SK-N-MC (cell line): ENCODE measurements at regions not wholly inside any gene's neighbourhood (a gene's known extent, or its start where the extent isn't known, plus 50 kb on each side); places are given as distances from the start of the nearest gene placed in this dataset.
"Not testable (repeated sequence)": the region's sequence is repeated elsewhere in the genome, so short reads cannot be mapped to it uniquely, and the experiment has no call there.

Source experiments
- DNase-seq: peaks from one replicate; pipeline ENCODE4 v3.0.0-alpha.2; 2011; ENCODE audit warnings: low read depth, low spot score
- H3K27ac ChIP-seq: fragments of 200-600 bp; sonication (generic); 2 replicates; pipeline ENCODE4 v1.5.1; 2016; ENCODE audit warnings: mixed run types
- H3K36me3 ChIP-seq: fragments of 200-600 bp; sonication (generic); 2 replicates; pipeline ENCODE4 v1.6.1; 2017; ENCODE audit warnings: antibody characterized with exemption, low read length, mixed read lengths; ENCODE audit not compliant: insufficient read depth
- H3K4me3 ChIP-seq: fragments of 200-600 bp; sonication (generic); 2 replicates; pipeline ENCODE4 v1.5.1; 2016
- H3K9ac ChIP-seq: fragments of 200-600 bp; sonication (generic); 2 replicates; pipeline ENCODE4 v1.8.0; 2017; ENCODE audit warnings: mixed run types, mixed read lengths; ENCODE audit not compliant: insufficient read length
- H3K9me3 ChIP-seq: fragments of 200-600 bp; sonication (generic); 2 replicates; pipeline ENCODE4 v1.6.1; 2017; ENCODE audit warnings: low read depth, mild to moderate bottlenecking, antibody characterized with exemption, low read length, moderate library complexity, mixed read lengths
- EZH2 ChIP-seq: fragments of 200-600 bp; sonication (generic); IDR thresholded peaks from one replicate; pipeline ENCODE4 v1.6.1; 2017; ENCODE audit warnings: antibody characterized with exemption
- FOXP2 ChIP-seq: optimal IDR thresholded peaks from 2 replicates; pipeline ENCODE3; 2011; ENCODE audit warnings: mild to moderate bottlenecking, moderate library complexity; ENCODE audit not compliant: insufficient read depth; ENCODE audit errors: extremely low read length, control extremely low read depth
- POLR2AphosphoS5 ChIP-seq: IDR thresholded peaks from 2 replicates; pipeline ENCODE4 v1.6.1; 2012; ENCODE audit warnings: mild to moderate bottlenecking, low read depth, low read length, borderline replicate concordance

DNA sequence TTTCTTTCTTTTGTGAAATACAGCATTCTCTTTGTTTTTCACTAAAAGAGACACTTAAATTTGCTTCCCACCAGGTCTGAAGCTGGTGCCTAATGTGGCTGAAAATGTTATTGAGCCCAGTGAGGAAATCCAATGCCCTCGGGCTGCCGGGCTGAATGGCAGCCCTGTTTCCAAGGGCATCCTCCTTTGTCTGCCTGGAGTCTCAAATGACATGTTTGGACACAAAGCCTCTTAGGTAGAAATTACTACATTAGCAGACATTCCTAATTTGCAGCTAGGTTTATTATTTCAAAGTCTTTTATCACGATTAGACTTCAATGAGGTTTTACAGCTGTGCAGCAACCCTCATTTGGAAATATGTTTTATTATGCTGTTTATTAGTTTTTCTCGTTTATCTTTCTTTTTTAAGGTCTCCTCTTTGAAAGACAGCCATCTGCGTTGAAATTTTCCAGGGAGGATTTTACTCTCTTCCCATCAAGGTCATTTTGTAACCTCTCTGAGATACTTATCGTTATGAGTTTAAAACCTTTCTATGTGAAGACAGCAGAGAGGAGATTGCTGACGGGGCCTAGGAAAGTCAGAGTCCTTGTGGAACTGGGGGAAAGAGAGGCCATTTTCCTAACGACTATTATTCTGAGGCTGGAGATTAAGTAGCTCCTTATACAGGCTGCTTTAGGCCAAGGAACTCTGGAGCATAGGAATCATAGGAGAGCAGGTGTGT, 59.0 kb upstream of the ZNF532 start:
- Histone ChIP-seq H3K27ac (peak overlapping the region; percentile 54; the same call in 1 of the 2 replicates), H3K36me3 (no peaks in the 10 kb centered on the region), H3K4me3 (no peak overlapping the region), H3K9me3 (no peaks in the 10 kb centered on the region), H3K9ac (no peak overlapping the region)
- TF ChIP-seq EZH2 (no peak), FOXP2 (no peak), POLR2AphosphoS5 (no peak)
- DNase-seq: no peak

DNA sequence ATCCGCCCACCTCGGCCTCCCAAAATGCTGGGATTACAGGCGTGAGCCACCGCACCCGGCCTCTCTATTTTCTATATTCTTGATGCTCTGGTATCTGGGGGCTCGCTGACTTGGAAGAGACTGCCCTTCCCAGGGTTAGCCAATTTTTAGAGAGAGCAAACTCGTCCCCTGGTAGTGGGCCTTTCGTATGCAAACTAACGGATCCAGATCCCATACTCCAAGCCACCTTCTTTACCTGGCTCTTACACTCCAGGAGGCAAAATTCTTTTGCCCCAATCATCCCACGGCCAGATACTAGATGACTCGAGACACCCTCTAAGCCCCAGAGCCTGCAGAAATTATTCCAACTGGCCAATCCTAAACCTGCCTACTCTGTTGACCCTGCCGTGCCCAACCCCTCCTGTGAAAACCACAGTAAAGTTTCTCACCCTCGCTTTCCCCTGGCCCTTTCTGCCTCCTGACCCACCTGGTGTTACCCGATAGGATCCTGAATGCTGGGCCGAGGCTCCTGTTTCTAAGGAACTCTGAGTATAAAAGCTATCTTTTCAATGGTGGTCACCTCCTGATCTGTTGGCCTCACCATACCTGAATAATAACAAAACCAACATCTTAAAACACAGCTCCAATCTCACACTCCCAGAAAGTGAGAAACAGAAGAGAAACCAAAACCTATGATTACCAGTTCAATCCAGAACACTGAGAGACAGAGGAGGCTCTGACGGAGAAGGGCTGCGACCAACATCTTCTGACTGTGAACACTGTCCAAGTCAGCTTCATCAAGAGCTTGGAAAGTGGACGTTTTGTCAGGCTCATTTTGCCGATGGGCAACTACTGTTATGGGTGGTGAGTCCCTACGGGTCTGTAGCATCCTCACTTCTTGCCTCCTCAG, 57.6 kb upstream of the ZNF532 start:
- no peak overlapping the region for H3K4me3 ChIP-seq
- TF ChIP-seq EZH2 (no peak), POLR2AphosphoS5 (no peak), FOXP2 (no peak)
- H3K9me3 ChIP-seq: no peaks in the 10 kb centered on the region
- DNase-seq: no peak
- no peaks in the 10 kb centered on the region for H3K36me3 ChIP-seq
- H3K27ac ChIP-seq: no peak overlapping the region
- no peak overlapping the region for H3K9ac ChIP-seq

DNA sequence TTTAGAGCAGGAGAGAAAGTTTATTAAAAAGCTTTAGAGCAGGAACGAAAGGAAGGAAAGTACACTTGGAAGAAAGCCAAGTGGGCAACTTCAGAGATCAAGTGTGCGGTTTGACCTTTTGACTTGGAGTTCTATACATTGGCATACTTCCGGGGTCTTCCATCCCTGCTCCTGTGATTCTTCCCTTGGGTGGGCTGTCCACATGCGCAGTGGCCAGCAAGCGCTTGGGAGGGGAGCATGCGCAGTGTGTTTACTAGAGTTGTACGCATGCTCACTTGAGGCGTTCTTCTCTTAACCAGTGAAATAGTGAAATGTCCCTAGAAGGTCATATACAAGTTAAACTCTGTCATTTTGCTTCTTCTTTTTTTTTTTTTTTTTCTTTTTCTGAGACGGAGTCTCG, 56.9 kb upstream of the ZNF532 start:
- no peak overlapping the region for H3K4me3 ChIP-seq
- no peak overlapping the region for H3K27ac ChIP-seq
- no peaks in the 10 kb centered on the region for H3K36me3 ChIP-seq
- TF ChIP-seq POLR2AphosphoS5 (no peak), EZH2 (no peak), FOXP2 (no peak)
- H3K9ac ChIP-seq: no peak overlapping the region
- no peaks in the 10 kb centered on the region for H3K9me3 ChIP-seq
- no peak for DNase-seq

DNA sequence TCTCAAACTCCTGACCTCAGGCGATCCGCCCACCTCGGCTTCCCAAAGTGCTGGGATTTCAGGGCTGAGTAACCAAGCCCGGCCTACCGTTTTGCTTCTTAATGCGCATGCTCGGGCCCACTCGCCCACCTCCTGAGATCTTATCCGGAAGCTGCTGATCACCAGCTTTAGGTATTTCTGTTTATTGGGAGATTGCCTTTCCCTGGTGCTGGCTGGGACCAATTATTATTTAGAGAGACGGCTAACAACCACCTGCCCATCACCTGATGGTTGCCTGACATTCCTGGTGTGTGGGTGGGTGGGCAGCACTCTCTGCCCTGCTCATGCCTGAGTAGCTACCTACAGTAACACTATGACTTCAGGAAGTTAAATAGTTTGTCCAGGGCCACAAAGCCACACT, 56.3 kb upstream of the ZNF532 start:
- Histone ChIP-seq H3K27ac (no peak overlapping the region), H3K36me3 (no peaks in the 10 kb centered on the region), H3K9ac (no peak overlapping the region), H3K9me3 (no peaks in the 10 kb centered on the region), H3K4me3 (no peak overlapping the region)
- DNase-seq: no peak
- no peak for TF ChIP-seq EZH2
- no peak for TF ChIP-seq FOXP2
- no peak for TF ChIP-seq POLR2AphosphoS5

DNA sequence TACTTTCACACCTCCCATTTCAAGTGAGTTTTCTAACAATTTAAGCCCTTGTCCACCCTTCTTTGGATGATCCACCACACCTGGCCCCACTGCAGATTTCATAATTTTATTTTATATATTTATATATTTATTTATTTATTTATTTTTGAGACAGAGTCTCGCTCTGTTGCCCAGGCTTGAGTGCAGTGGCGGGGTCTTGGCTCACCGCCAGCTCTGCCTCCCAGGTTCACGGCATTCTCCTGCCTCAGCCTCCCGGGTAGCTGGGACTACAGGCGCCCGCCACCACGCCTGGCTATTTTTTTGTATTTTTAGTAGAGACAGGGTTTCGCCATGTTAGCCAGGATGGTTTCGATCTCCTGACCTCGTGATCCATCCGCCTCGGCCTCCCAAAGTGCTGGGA, 52.8 kb upstream of the ZNF532 start:
- not testable (repeated sequence) for H3K4me3 ChIP-seq, H3K36me3 ChIP-seq, H3K27ac ChIP-seq, DNase-seq, H3K9ac ChIP-seq, H3K9me3 ChIP-seq

DNA sequence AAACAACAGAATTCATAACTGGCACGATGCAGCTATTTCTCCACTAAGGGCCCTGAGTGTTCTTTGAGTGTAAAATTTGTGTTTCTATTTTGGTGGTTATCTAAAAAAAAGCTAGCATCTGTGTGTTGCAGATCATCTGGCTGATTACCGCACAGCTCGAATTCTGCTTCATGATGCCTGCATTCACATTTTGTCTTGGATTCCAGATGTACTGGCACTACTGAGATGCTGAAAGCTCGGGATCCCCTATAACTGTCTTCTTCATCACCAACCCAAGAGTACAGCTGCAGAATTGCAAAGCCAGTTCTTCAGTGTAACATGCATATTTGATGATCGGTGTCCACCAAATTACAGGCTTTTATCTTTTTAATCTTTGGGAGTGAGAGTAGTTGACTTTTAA, 51.6 kb upstream of the ZNF532 start:
- TF ChIP-seq POLR2AphosphoS5: no peak
- no peak for TF ChIP-seq FOXP2
- no peak for TF ChIP-seq EZH2
- Histone ChIP-seq H3K36me3 (no peaks in the 10 kb centered on the region), H3K27ac (no peak overlapping the region), H3K9me3 (no peaks in the 10 kb centered on the region), H3K4me3 (no peak overlapping the region), H3K9ac (no peak overlapping the region)
- no peak for DNase-seq

DNA sequence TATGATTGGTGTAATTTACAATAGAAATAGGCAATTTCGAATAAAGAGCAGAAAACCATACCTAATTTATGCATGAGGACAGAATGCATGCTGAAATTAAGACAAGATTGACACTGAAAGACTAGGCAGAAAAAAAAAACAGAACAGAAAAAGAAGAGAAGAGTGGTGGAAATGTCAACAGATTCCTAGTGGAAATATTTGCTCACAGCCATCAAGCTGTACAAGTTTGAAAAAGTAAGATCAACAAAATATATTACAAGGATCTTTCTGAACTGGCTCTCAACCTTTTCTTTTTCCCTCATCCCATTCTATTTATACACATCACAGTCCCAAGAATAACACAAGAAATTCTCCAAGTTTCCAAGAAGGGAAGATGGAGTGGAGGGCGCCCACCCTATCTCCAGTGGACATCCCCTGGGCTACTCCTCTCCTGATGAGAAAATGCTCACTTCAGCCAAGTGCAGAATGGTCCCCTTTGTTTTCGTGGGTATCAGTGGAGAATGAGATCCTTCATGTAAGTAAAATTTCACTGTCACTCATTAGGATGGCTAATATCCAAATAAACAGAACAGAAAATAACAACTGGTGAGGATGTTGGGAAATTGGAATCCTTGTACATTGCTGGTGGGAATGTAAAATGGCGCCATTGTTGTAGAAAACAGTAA, 51.0 kb upstream of the ZNF532 start:
- TF ChIP-seq FOXP2 (no peak), POLR2AphosphoS5 (no peak), EZH2 (no peak)
- H3K9me3 ChIP-seq: no peaks in the 10 kb centered on the region
- no peak overlapping the region for H3K27ac ChIP-seq
- H3K9ac ChIP-seq: no peak overlapping the region
- H3K36me3 ChIP-seq: no peaks in the 10 kb centered on the region
- no peak overlapping the region for H3K4me3 ChIP-seq
- no peak for DNase-seq

DNA sequence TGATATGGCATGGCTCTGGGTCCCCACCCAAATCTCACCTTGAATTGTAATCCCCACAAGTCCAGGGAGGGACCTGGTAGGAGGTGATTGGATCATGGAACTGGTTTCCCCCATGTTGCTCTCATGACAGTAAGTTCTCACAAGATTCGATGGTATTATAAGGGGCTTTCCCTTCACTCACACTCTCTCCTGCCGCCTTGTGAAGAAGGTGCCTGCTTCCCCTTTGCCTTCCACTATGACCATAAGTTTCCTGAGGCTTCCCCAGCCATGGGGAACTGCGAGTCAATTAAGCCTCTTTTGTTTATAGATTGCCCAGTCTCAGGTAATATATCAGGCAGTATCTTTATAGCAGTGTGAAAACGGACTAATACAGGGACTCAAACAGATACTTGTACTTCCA, 50.4 kb upstream of the ZNF532 start:
- no peak overlapping the region for H3K27ac ChIP-seq
- no peak for DNase-seq
- H3K9me3 ChIP-seq: no peaks in the 10 kb centered on the region
- TF ChIP-seq EZH2: no peak
- no peak for TF ChIP-seq FOXP2
- no peak for TF ChIP-seq POLR2AphosphoS5
- no peaks in the 10 kb centered on the region for H3K36me3 ChIP-seq
- H3K4me3 ChIP-seq: no peak overlapping the region
- H3K9ac ChIP-seq: no peak overlapping the region
